ENCODE measurements at regions not wholly inside any gene's neighbourhood (a gene's known extent, or its start where the extent isn't known, plus 50 kb on each side); places are given as distances from the start of the nearest gene placed in this dataset.

GRCh38 chr3:1907911-1908310 is 190.8 kb upstream of the CNTN4 start:
- H3K36me3 ChIP-seq (ENCODE audit: control insufficient read depth, low read length), result no peaks in the 10 kb centered on the region
- H3K4me3 ChIP-seq (ENCODE audit: low read length), result no peak overlapping the region
- H3F3A ChIP-seq (ENCODE audit: control insufficient read depth, insufficient read depth), result no peaks in the 10 kb centered on the region
- no peaks in the 10 kb centered on the region for H3K4me1 ChIP-seq (ENCODE audit: control insufficient read depth, low read length)
- H3K27ac ChIP-seq (ENCODE audit: low read depth, low read length), result no peak overlapping the region
- H3K27me3 ChIP-seq (ENCODE audit: control insufficient read depth, low read length), result no peaks in the 10 kb centered on the region
- H3K9me2 ChIP-seq (replicated peaks; ENCODE audit: control insufficient read depth, low read length), result no peaks in the 10 kb centered on the region
- no peak overlapping the region for H3K4me2 ChIP-seq (ENCODE audit: low read length)
- no peaks in the 10 kb centered on the region for H4K20me1 ChIP-seq (ENCODE audit: control insufficient read depth, insufficient read depth, low read depth, low read length)
- no peaks in the 10 kb centered on the region for H3K9me3 ChIP-seq (ENCODE audit: control insufficient read depth, insufficient read depth, low read length)
- TF ChIP-seq EZH2phosphoT487 (IDR thresholded peaks at IDR 0.05; ENCODE audit: borderline replicate concordance, low read length) (no peak), CTCF (IDR thresholded peaks at IDR 0.05; ENCODE audit: low read depth, low read length, poor library complexity, severe bottlenecking) (no peak)
- H3K79me2 ChIP-seq (ENCODE audit: control insufficient read depth, low read length), result no peaks in the 10 kb centered on the region

- TF ChIP-seq EZH2phosphoT487 (IDR thresholded peaks at IDR 0.05; ENCODE audit: borderline replicate concordance, low read length), result no peak
- TF ChIP-seq CTCF (IDR thresholded peaks at IDR 0.05; ENCODE audit: low read depth, low read length, poor library complexity, severe bottlenecking), result no peak
- H3K4me1 ChIP-seq (ENCODE audit: control insufficient read depth, low read length), result no peaks in the 10 kb centered on the region
- H3K4me2 ChIP-seq (ENCODE audit: low read length), result no peak overlapping the region
- H3F3A ChIP-seq (ENCODE audit: control insufficient read depth, insufficient read depth), result no peaks in the 10 kb centered on the region
- no peak overlapping the region for H3K4me3 ChIP-seq (ENCODE audit: low read length)
- no peaks in the 10 kb centered on the region for H4K20me1 ChIP-seq (ENCODE audit: control insufficient read depth, insufficient read depth, low read depth, low read length)
- no peaks in the 10 kb centered on the region for H3K9me2 ChIP-seq (replicated peaks; ENCODE audit: control insufficient read depth, low read length)
- no peaks in the 10 kb centered on the region for H3K27me3 ChIP-seq (ENCODE audit: control insufficient read depth, low read length)
- H3K9me3 ChIP-seq (ENCODE audit: control insufficient read depth, insufficient read depth, low read length), result no peaks in the 10 kb centered on the region
- no peak overlapping the region for H3K27ac ChIP-seq (ENCODE audit: low read depth, low read length)
- H3K79me2 ChIP-seq (ENCODE audit: control insufficient read depth, low read length), result no peaks in the 10 kb centered on the region
- no peaks in the 10 kb centered on the region for H3K36me3 ChIP-seq (ENCODE audit: control insufficient read depth, low read length)
Observed at GRCh38 chr3:1908651-1909445, 189.8 kb upstream of the CNTN4 start.

- Histone ChIP-seq H3K4me1 (ENCODE audit: control insufficient read depth, low read length) (no peaks in the 10 kb centered on the region), H3K4me3 (ENCODE audit: low read length) (no peak overlapping the region), H3K9me3 (ENCODE audit: control insufficient read depth, insufficient read depth, low read length) (no peaks in the 10 kb centered on the region), H3K27me3 (ENCODE audit: control insufficient read depth, low read length) (no peaks in the 10 kb centered on the region), H3K79me2 (ENCODE audit: control insufficient read depth, low read length) (no peaks in the 10 kb centered on the region), H3K9me2 (replicated peaks; ENCODE audit: control insufficient read depth, low read length) (no peaks in the 10 kb centered on the region), H4K20me1 (ENCODE audit: control insufficient read depth, insufficient read depth, low read depth, low read length) (no peaks in the 10 kb centered on the region), H3K36me3 (ENCODE audit: control insufficient read depth, low read length) (no peaks in the 10 kb centered on the region), H3K4me2 (ENCODE audit: low read length) (no peak overlapping the region), H3F3A (ENCODE audit: control insufficient read depth, insufficient read depth) (no peaks in the 10 kb centered on the region), H3K27ac (ENCODE audit: low read depth, low read length) (no peak overlapping the region)
- TF ChIP-seq EZH2phosphoT487 (IDR thresholded peaks at IDR 0.05; ENCODE audit: borderline replicate concordance, low read length), result no peak
- no peak for TF ChIP-seq CTCF (IDR thresholded peaks at IDR 0.05; ENCODE audit: low read depth, low read length, poor library complexity, severe bottlenecking)
Observed at GRCh38 chr3:1910322-1910721, 188.3 kb upstream of the CNTN4 start.
